Loucy (cell line): ENCODE measurements at regions not wholly inside any gene's neighbourhood (a gene's known extent, or its start where the extent isn't known, plus 50 kb on each side); places are given as distances from the start of the nearest gene placed in this dataset.

ENCODE experiments used
- CTCF ChIP-seq: fragments of 200-600 bp; sonication (generic); conservative IDR thresholded peaks from 2 replicates; pipeline ENCODE4 v1.5.1; 2014; ENCODE audit warnings: mild to moderate bottlenecking, antibody characterized with exemption, low read length
- EZH2phosphoT487 ChIP-seq: fragments of 200-600 bp; IDR thresholded peaks from 2 replicates; pipeline ENCODE4 v1.6.1; 2018; ENCODE audit warnings: antibody characterized with exemption, mild to moderate bottlenecking, moderate library complexity, borderline replicate concordance

DNA sequence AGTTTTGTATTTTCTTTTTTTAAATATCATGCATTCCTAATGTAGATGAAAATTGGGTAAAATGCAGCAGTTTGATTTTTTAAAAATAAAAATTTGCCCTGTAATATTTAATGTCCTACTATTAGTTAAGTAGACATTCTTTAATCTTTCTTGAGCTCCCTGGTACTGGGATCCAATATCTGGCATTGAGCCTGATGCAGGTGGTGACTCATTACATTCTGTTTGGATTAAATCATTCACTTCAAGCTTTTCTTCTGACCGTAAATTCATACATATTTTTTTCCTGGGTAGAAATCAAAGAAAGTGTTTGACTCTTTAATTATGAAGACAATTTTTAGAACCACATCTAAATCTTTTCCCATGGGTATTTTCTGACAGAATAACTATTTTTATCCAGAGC lies 768.8 kb upstream of the SLC35B3 start:
- TF ChIP-seq CTCF (no peak), EZH2phosphoT487 (no peak)
